Right lobe of liver (tissue), 4 donors: ENCODE measurements at regions not wholly inside any gene's neighbourhood (a gene's known extent, or its start where the extent isn't known, plus 50 kb on each side); places are given as distances from the start of the nearest gene placed in this dataset.

Source experiments
- POLR2A ChIP-seq: fragments of 450-650 bp; IDR thresholded peaks from one replicate; pipeline ENCODE4 v1.6.1; 2017; ENCODE audit warnings: antibody characterized with exemption, mild to moderate bottlenecking
- TF ChIP-seq, protein P1 (sequence below), 4 donors: fragments of 200-600 bp in 3 of 4; fragments of 450-650 bp in 1 of 4; IDR thresholded peaks; one replicate each; pipeline versions ENCODE4 v1.5.1 to v1.8.0; 2016 to 2022; ENCODE audit warnings: antibody characterized with exemption in 4 of 4, mild to moderate bottlenecking in 2 of 4
- donor health status: DM: no; HTN: no; CAD: no.
- donor health status: DM: no; HTN: no; CAD: no.
- donor health status: DM: no; HTN: yes; CAD: no.

DNA sequence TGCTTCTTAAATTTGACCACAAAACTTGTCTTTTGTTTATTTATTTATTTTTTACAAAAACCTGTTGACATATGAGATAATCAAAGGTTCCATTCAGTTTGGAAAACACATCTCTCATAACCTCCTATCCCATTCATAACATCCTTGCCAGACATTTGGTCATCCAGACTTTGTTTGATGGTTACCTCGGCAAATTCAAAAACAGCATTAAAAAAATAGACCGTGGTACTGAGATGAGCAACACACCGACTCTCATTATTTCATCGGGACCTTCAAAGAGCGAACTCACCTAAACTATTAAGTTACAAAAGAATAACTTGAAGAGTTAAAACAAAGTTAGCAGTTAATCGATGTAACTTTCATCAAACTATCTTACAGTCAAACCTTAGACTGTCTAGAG is 85.8 kb upstream of the RPS6KA3 start:
- TF ChIP-seq, protein P1, sequence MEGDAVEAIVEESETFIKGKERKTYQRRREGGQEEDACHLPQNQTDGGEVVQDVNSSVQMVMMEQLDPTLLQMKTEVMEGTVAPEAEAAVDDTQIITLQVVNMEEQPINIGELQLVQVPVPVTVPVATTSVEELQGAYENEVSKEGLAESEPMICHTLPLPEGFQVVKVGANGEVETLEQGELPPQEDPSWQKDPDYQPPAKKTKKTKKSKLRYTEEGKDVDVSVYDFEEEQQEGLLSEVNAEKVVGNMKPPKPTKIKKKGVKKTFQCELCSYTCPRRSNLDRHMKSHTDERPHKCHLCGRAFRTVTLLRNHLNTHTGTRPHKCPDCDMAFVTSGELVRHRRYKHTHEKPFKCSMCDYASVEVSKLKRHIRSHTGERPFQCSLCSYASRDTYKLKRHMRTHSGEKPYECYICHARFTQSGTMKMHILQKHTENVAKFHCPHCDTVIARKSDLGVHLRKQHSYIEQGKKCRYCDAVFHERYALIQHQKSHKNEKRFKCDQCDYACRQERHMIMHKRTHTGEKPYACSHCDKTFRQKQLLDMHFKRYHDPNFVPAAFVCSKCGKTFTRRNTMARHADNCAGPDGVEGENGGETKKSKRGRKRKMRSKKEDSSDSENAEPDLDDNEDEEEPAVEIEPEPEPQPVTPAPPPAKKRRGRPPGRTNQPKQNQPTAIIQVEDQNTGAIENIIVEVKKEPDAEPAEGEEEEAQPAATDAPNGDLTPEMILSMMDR (IDR thresholded peaks at IDR 0.05): no peak
- TF ChIP-seq POLR2A: no peak
